ENCODE measurements at regions not wholly inside any gene's neighbourhood (a gene's known extent, or its start where the extent isn't known, plus 50 kb on each side); places are given as distances from the start of the nearest gene placed in this dataset.

DNA sequence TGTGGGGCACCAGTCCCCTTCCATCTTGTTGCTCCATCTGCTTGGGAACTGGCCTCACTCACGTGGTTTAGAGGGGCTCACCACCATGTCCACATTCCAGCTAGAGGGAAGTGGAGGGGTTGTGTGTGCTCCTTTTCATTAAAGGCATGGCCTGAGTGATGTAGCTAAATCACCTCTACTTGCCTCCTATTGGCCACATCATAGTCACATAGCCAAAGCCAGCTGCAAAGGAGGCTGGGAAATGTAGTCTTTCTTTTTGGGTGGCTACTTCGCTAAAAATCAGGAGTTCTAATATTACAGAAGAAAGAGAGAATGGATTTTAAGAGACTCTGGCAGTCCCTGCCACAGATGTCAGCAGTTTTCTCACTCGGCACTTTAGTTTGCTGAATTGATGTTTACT, 63.0 kb upstream of the ALX4 start:
- POLR2A ChIA-PET (ENCODE audit: low non-redundant PET), result no interaction called here
- no TSS peak for BruUV-seq (replicated peaks)

DNA sequence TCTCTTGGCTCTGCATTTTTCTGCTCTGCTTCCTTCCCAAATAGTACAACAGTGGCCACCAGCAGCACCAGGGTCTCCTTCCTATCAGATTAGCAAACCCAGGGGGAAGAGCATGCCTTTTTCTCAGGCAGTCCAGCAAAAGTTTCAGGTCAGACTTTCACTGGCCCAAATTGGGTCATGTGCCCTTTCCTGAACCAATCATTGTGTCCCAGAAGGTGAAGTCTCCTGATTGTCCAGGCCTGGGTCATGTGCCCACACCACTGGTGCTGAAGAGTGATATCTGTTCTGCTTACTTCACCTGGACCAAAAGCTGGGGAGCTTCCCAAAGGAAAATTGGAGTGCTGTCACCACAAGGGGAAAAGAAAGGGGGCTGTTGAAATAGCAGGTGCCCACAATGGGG, 64.1 kb upstream of the ALX4 start:
- POLR2A ChIA-PET (ENCODE audit: low non-redundant PET), result interaction anchor here (0.7 kb wide), 1 partner anchor 37 kb away, joined by 3 read pairs; no protein-coding TSS in a partner anchor
- CTCF ChIA-PET, result no interaction called here
- intact Hi-C loops (cut with micrococcal nuclease; ENCODE audit: unreplicated experiment), result no loop called here
- Histone ChIP-seq H3K9me3 (ENCODE audit: low read depth, low read length, poor library complexity, severe bottlenecking) (no peaks in the 10 kb centered on the region), H3K4me3 (ENCODE audit: low read depth, low read length, poor library complexity, severe bottlenecking) (no peak overlapping the region), H3K27ac (ENCODE audit: low read depth, low read length, poor library complexity, severe bottlenecking) (no peak overlapping the region), H3K27me3 (replicated peaks; ENCODE audit: insufficient read depth, low read depth, low read length, poor library complexity) (no peaks in the 10 kb centered on the region), H3K36me3 (ENCODE audit: insufficient read depth, low read length, poor library complexity, severe bottlenecking) (no peaks in the 10 kb centered on the region), H3K4me1 (ENCODE audit: insufficient read depth, low read length, poor library complexity, severe bottlenecking) (no peaks in the 10 kb centered on the region)
- no peak for DNase-seq (ENCODE audit: low spot score)
- no peak for TF ChIP-seq EZH2 (IDR thresholded peaks at IDR 0.05; ENCODE audit: borderline replicate concordance, low read depth, low read length, poor library complexity, severe bottlenecking)
- TF ChIP-seq, protein P1, sequence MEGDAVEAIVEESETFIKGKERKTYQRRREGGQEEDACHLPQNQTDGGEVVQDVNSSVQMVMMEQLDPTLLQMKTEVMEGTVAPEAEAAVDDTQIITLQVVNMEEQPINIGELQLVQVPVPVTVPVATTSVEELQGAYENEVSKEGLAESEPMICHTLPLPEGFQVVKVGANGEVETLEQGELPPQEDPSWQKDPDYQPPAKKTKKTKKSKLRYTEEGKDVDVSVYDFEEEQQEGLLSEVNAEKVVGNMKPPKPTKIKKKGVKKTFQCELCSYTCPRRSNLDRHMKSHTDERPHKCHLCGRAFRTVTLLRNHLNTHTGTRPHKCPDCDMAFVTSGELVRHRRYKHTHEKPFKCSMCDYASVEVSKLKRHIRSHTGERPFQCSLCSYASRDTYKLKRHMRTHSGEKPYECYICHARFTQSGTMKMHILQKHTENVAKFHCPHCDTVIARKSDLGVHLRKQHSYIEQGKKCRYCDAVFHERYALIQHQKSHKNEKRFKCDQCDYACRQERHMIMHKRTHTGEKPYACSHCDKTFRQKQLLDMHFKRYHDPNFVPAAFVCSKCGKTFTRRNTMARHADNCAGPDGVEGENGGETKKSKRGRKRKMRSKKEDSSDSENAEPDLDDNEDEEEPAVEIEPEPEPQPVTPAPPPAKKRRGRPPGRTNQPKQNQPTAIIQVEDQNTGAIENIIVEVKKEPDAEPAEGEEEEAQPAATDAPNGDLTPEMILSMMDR (conservative IDR thresholded peaks at IDR 0.05; ENCODE audit: low read depth, low read length), result no peak
- BruUV-seq (replicated peaks), result no TSS peak

More for the DNA sequence above, 63.0 kb upstream of the ALX4 start:
- intact Hi-C loops (cut with micrococcal nuclease; ENCODE audit: unreplicated experiment), result no loop called here
- Histone ChIP-seq H3K36me3 (ENCODE audit: insufficient read depth, low read length, poor library complexity, severe bottlenecking) (no peaks in the 10 kb centered on the region), H3K27ac (ENCODE audit: low read depth, low read length, poor library complexity, severe bottlenecking) (no peak overlapping the region), H3K9me3 (ENCODE audit: low read depth, low read length, poor library complexity, severe bottlenecking) (no peaks in the 10 kb centered on the region), H3K4me3 (ENCODE audit: low read depth, low read length, poor library complexity, severe bottlenecking) (no peak overlapping the region), H3K27me3 (replicated peaks; ENCODE audit: insufficient read depth, low read depth, low read length, poor library complexity) (no peaks in the 10 kb centered on the region), H3K4me1 (ENCODE audit: insufficient read depth, low read length, poor library complexity, severe bottlenecking) (no peaks in the 10 kb centered on the region)
- DNase-seq (ENCODE audit: low spot score), result no peak
- CTCF ChIA-PET, result interaction anchor here (1.1 kb wide), 1 partner anchor 11 kb away, joined by 4 read pairs; no protein-coding TSS in a partner anchor
- TF ChIP-seq EZH2 (IDR thresholded peaks at IDR 0.05; ENCODE audit: borderline replicate concordance, low read depth, low read length, poor library complexity, severe bottlenecking), result no peak
- TF ChIP-seq, protein P1 (conservative IDR thresholded peaks at IDR 0.05; ENCODE audit: low read depth, low read length), result no peak

DNA sequence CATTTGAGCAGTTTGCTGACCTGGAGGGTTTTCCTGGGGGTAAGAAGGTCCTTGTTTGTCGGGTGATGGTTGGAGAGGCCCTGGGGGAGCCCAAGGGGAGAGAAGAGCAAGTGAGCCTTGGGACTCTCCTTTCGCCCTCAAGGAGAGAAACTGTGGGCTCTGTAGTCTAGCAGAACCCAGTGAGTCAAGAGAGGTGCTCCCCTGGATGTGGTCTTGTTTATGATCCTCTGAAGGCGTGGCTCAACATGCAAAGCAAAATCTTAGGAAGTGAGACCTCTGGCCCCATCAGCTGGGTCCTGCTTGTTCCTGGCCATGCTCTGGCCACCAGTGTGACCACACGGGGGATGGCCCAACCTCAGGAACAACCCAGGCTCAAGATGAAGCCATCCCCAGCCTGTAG, 66.5 kb upstream of the ALX4 start:
- intact Hi-C loops (cut with micrococcal nuclease; ENCODE audit: unreplicated experiment), result no loop called here
- Histone ChIP-seq H3K9me3 (ENCODE audit: low read depth, low read length, poor library complexity, severe bottlenecking) (no peaks in the 10 kb centered on the region), H3K4me3 (ENCODE audit: low read depth, low read length, poor library complexity, severe bottlenecking) (no peak overlapping the region), H3K27me3 (replicated peaks; ENCODE audit: insufficient read depth, low read depth, low read length, poor library complexity) (no peaks in the 10 kb centered on the region), H3K36me3 (ENCODE audit: insufficient read depth, low read length, poor library complexity, severe bottlenecking) (no peaks in the 10 kb centered on the region), H3K4me1 (ENCODE audit: insufficient read depth, low read length, poor library complexity, severe bottlenecking) (peaks cover 1% of the 10 kb centered on the region), H3K27ac (ENCODE audit: low read depth, low read length, poor library complexity, severe bottlenecking) (no peak overlapping the region)
- TF ChIP-seq, protein P1 (conservative IDR thresholded peaks at IDR 0.05; ENCODE audit: low read depth, low read length), result no peak
- TF ChIP-seq EZH2 (IDR thresholded peaks at IDR 0.05; ENCODE audit: borderline replicate concordance, low read depth, low read length, poor library complexity, severe bottlenecking), result no peak
- no peak for DNase-seq (ENCODE audit: low spot score)
- ChIA-PET CTCF (no interaction called here), POLR2A (ENCODE audit: low non-redundant PET) (no interaction called here)
- no TSS peak for BruUV-seq (replicated peaks)
